Endodermal cell (in vitro differentiated cells): ENCODE measurements at regions not wholly inside any gene's neighbourhood (a gene's known extent, or its start where the extent isn't known, plus 50 kb on each side); places are given as distances from the start of the nearest gene placed in this dataset.

ENCODE experiments used
- DNase-seq: peaks from one replicate; pipeline ENCODE4 v3.0.0-alpha.2; 2017
- H3K27ac ChIP-seq: 2 replicates; pipeline ENCODE4 v1.5.1; 2013; ENCODE audit warnings: mild to moderate bottlenecking, low read depth, low read length, moderate library complexity
- H3K27me3 ChIP-seq: 2 replicates; pipeline ENCODE4 v1.6.1; 2013; ENCODE audit warnings: mild to moderate bottlenecking, low read length, moderate library complexity; ENCODE audit not compliant: insufficient read depth, control insufficient read depth, poor library complexity, severe bottlenecking
- H3K36me3 ChIP-seq: 2 replicates; pipeline ENCODE4 v1.7.0; 2013; ENCODE audit warnings: mild to moderate bottlenecking, low read length, moderate library complexity; ENCODE audit not compliant: control insufficient read depth, insufficient read depth
- H3K4me1 ChIP-seq: one replicate; pipeline ENCODE4 v1.7.0; 2013; ENCODE audit warnings: low read length; ENCODE audit not compliant: control insufficient read depth, insufficient read depth
- H3K4me3 ChIP-seq: 2 replicates; pipeline ENCODE4 v1.5.1; 2013; ENCODE audit warnings: mild to moderate bottlenecking, low read length, moderate library complexity
- H3K9ac ChIP-seq: 2 replicates; pipeline ENCODE4 v1.6.1; 2013; ENCODE audit warnings: mild to moderate bottlenecking, low read length, moderate library complexity; ENCODE audit not compliant: poor library complexity, severe bottlenecking; ENCODE audit errors: extremely low read depth
- H3K9me3 ChIP-seq: 2 replicates; pipeline ENCODE4 v1.6.1; 2013; ENCODE audit warnings: mild to moderate bottlenecking, low read length, moderate library complexity; ENCODE audit not compliant: control insufficient read depth
- H3K27ac Mint-ChIP-seq: 2 replicates; pipeline ENCODE4 v1.8.0; 2020; ENCODE audit warnings: mixed read lengths
- H3K27me3 Mint-ChIP-seq: 2 replicates; pipeline ENCODE4 v1.8.0; 2021; ENCODE audit warnings: mild to moderate bottlenecking, mixed read lengths; ENCODE audit not compliant: insufficient read depth
- H3K36me3 Mint-ChIP-seq: 2 replicates; pipeline ENCODE4 v1.8.0; 2020; ENCODE audit warnings: low read depth, mixed read lengths
- H3K4me1 Mint-ChIP-seq: 2 replicates; pipeline ENCODE4 v1.8.0; 2020; ENCODE audit warnings: mixed read lengths
- H3K4me3 Mint-ChIP-seq: 2 replicates; pipeline ENCODE4 v1.8.0; 2020; ENCODE audit warnings: mild to moderate bottlenecking, moderate library complexity, mixed read lengths
- H3K9me3 Mint-ChIP-seq: 2 replicates; pipeline ENCODE4 v1.8.0; 2020; ENCODE audit warnings: mild to moderate bottlenecking, mixed read lengths
- CTCF ChIP-seq: fragments of 200-600 bp; sonication (generic); conservative IDR thresholded peaks from 2 replicates; pipeline ENCODE4 v1.5.0; 2021; ENCODE audit warnings: antibody characterized with exemption, mild to moderate bottlenecking
- WGBS, 2 experiments: methylation state at CpG; one replicate each; pipeline versions ENCODE4 v1.1.5 to v1.1.7; 2013; ENCODE audit warnings: missing lambda C conversion rate in 2 of 2, mixed read lengths in 1 of 2; ENCODE audit not compliant: insufficient coverage in 1 of 2, insufficient read length in 1 of 2; 5-methylcytosine and 5-hydroxymethylcytosine counted together

GRCh38 chr3:22938739-22939138 lies 264.4 kb upstream of the UBE2E2 start:
- H3K9ac ChIP-seq = no peak overlapping the region
- H3K4me3 Mint-ChIP-seq = no peak overlapping the region
- no peak for DNase-seq
- no peak for TF ChIP-seq CTCF
- H3K36me3 ChIP-seq = no peaks in the 10 kb centered on the region
- no peaks in the 10 kb centered on the region for H3K9me3 Mint-ChIP-seq
- peaks cover 32% of the 10 kb centered on the region for H3K27me3 Mint-ChIP-seq
- peaks cover 4% of the 10 kb centered on the region for H3K4me1 Mint-ChIP-seq
- H3K27ac Mint-ChIP-seq = no peak overlapping the region
- H3K27ac ChIP-seq = no peak overlapping the region
- no peaks in the 10 kb centered on the region for H3K4me1 ChIP-seq
- no peaks in the 10 kb centered on the region for H3K36me3 Mint-ChIP-seq
- H3K9me3 ChIP-seq = no peaks in the 10 kb centered on the region
- no peak overlapping the region for H3K4me3 ChIP-seq
- 95 to 96% methylated on average over 4 to 5 of the region's 5 CpGs for WGBS, 2 experiments
- peaks cover 22% of the 10 kb centered on the region for H3K27me3 ChIP-seq

- Mint-ChIP-seq H3K27me3 (peaks cover 37% of the 10 kb centered on the region), H3K9me3 (no peaks in the 10 kb centered on the region), H3K4me1 (peaks cover 4% of the 10 kb centered on the region), H3K27ac (no peak overlapping the region), H3K36me3 (no peaks in the 10 kb centered on the region), H3K4me3 (no peak overlapping the region)
- no peaks in the 10 kb centered on the region for H3K4me1 ChIP-seq
- H3K9me3 ChIP-seq = no peaks in the 10 kb centered on the region
- H3K4me3 ChIP-seq = no peak overlapping the region
- H3K27ac ChIP-seq = no peak overlapping the region
- DNase-seq = no peak
- WGBS, 2 experiments = 94 to 100% methylated on average over 1 to 2 of the region's 2 CpGs
- peaks cover 27% of the 10 kb centered on the region for H3K27me3 ChIP-seq
- H3K9ac ChIP-seq = no peak overlapping the region
- no peak for TF ChIP-seq CTCF
- H3K36me3 ChIP-seq = no peaks in the 10 kb centered on the region
Observed at GRCh38 chr3:22939349-22939748, 263.8 kb upstream of the UBE2E2 start.

GRCh38 chr3:22940285-22940684 lies 262.8 kb upstream of the UBE2E2 start:
- WGBS, 2 experiments = 84 to 87% methylated on average over 5 to 7 of the region's 7 CpGs
- Histone ChIP-seq H3K9ac (no peak overlapping the region), H3K36me3 (no peaks in the 10 kb centered on the region), H3K9me3 (no peaks in the 10 kb centered on the region), H3K27ac (no peak overlapping the region), H3K4me3 (no peak overlapping the region), H3K4me1 (no peaks in the 10 kb centered on the region), H3K27me3 (peaks cover 32% of the 10 kb centered on the region)
- no peak overlapping the region for H3K4me3 Mint-ChIP-seq
- DNase-seq = no peak
- no peaks in the 10 kb centered on the region for H3K36me3 Mint-ChIP-seq
- H3K4me1 Mint-ChIP-seq = peaks cover 4% of the 10 kb centered on the region
- TF ChIP-seq CTCF = no peak
- H3K27me3 Mint-ChIP-seq = peaks cover 41% of the 10 kb centered on the region
- H3K27ac Mint-ChIP-seq = no peak overlapping the region
- H3K9me3 Mint-ChIP-seq = no peaks in the 10 kb centered on the region
